Breast epithelium (tissue), 4 donors: ENCODE measurements at regions not wholly inside any gene's neighbourhood (a gene's known extent, or its start where the extent isn't known, plus 50 kb on each side); places are given as distances from the start of the nearest gene placed in this dataset.
"Not testable (repeated sequence)": the region's sequence is repeated elsewhere in the genome, so short reads cannot be mapped to it uniquely, and the experiment has no call there.

Source experiments
- DNase-seq, 2 donors: peaks; one replicate each; pipeline ENCODE4 v3.0.0-alpha.2; 2019; ENCODE audit warnings: low spot score in 2 of 2
- H3K27ac ChIP-seq, 2 donors: fragments of 200-600 bp; sonication (generic) in 1 of 2; one replicate each; pipeline ENCODE4 v1.5.1; 2016 to 2019; ENCODE audit warnings: mild to moderate bottlenecking in 1 of 2
- H3K27me3 ChIP-seq, 2 donors: fragments of 200-600 bp; sonication (generic) in 1 of 2; one replicate each; pipeline versions ENCODE4 v1.5.1 to v1.6.0; 2017 to 2019; ENCODE audit warnings: control low read depth in 1 of 2, mild to moderate bottlenecking in 1 of 2
- H3K36me3 ChIP-seq: fragments of 200-600 bp; one replicate; pipeline ENCODE4 v1.5.1; 2019
- H3K4me1 ChIP-seq, 2 donors: fragments of 200-600 bp; sonication (generic); one replicate each; pipeline ENCODE4 v1.5.1; 2016 to 2019; ENCODE audit warnings: control low read depth in 1 of 2
- H3K4me3 ChIP-seq, 3 donors: fragments of 200-600 bp; sonication (generic); 1 replicate in 2 of 3; 2 replicates in 1 of 3; pipeline ENCODE4 v1.5.1; 2016 to 2019; ENCODE audit warnings: mild to moderate bottlenecking in 3 of 3, moderate library complexity in 2 of 3
- H3K9me3 ChIP-seq, 2 donors: fragments of 200-600 bp; sonication (generic) in 1 of 2; one replicate each; pipeline ENCODE4 v1.5.1; 2016 to 2019; ENCODE audit warnings: control low read depth in 1 of 2
- CTCF ChIP-seq, 3 donors: fragments of 450-650 bp; IDR thresholded peaks; one replicate each; pipeline ENCODE4 v1.5.1; 2016 to 2017; ENCODE audit warnings: antibody characterized with exemption in 3 of 3, mild to moderate bottlenecking in 3 of 3, moderate library complexity in 3 of 3
- POLR2A ChIP-seq: fragments of 450-650 bp; IDR thresholded peaks from one replicate; pipeline ENCODE4 v1.6.1; 2016; ENCODE audit warnings: antibody characterized with exemption, mild to moderate bottlenecking, moderate library complexity
- POLR2AphosphoS5 ChIP-seq, 3 donors: sonication (generic); formaldehyde crosslinking; IDR thresholded peaks; one replicate each; pipeline ENCODE4 v1.6.1; 2017; ENCODE audit warnings: antibody characterized with exemption in 3 of 3
- intact Hi-C: fragments of 100-400 bp; cut with DNase I; formaldehyde crosslinking; loops from one replicate; pipeline ENCODE4 v1.15.1; 2023; ENCODE audit warnings: low total_unique reads

GRCh38 chr14:106480287-106480686, 953.9 kb downstream of the TMEM121 start:
- H3K4me3 ChIP-seq, DNase-seq, H3K27me3 ChIP-seq, intact Hi-C loops, H3K9me3 ChIP-seq, H3K27ac ChIP-seq, H3K4me1 ChIP-seq, H3K36me3 ChIP-seq: not testable (repeated sequence)

- H3K9me3 ChIP-seq, DNase-seq, H3K36me3 ChIP-seq, H3K4me1 ChIP-seq, H3K4me3 ChIP-seq, intact Hi-C loops, H3K27me3 ChIP-seq, H3K27ac ChIP-seq: not testable (repeated sequence)
Measured at GRCh38 chr14:106482213-106482612, 955.8 kb downstream of the TMEM121 start.

DNA sequence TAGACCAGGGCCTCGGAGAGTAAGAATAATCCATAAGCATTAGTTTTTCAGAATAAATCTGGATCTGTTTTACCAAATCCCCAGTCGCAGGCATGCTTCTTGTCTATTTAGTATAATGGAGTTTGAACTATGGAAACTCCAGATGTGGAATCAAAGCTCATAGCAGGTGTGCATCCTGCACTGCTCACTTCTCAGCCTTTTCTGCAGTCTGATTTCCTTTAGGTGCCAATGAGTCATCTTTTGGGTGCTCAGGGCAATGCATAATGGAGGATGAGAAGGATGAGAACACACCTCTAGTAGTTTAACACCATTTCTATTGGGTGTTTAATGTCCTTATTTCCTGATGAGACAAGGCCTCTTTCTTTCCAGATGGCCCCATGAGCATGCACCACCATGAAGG, 961.2 kb downstream of the TMEM121 start:
- no peak overlapping the region for H3K27ac ChIP-seq
- no peaks in the 10 kb centered on the region for H3K4me1 ChIP-seq
- no peak overlapping the region for H3K4me3 ChIP-seq
- no peaks in the 10 kb centered on the region for H3K36me3 ChIP-seq
- TF ChIP-seq POLR2AphosphoS5 (IDR thresholded peaks at IDR 0.05) (no peak), POLR2A (no peak), CTCF (IDR thresholded peaks at IDR 0.05) (no peak)
- intact Hi-C loops: no loop called here
- no peaks in the 10 kb centered on the region for H3K9me3 ChIP-seq
- DNase-seq: no peak
- H3K27me3 ChIP-seq: peaks cover 0 to 10% of the 10 kb centered on the region in 2 donors

- Histone ChIP-seq H3K36me3 (no peaks in the 10 kb centered on the region), H3K9me3 (no peaks in the 10 kb centered on the region), H3K4me1 (no peaks in the 10 kb centered on the region), H3K27ac (no peak overlapping the region), H3K27me3 (peaks cover 0 to 10% of the 10 kb centered on the region in 2 donors), H3K4me3 (no peak overlapping the region)
- intact Hi-C loops: no loop called here
- TF ChIP-seq CTCF (IDR thresholded peaks at IDR 0.05) (no peak), POLR2AphosphoS5 (IDR thresholded peaks at IDR 0.05) (no peak)
- no peak for DNase-seq
Measured at GRCh38 chr14:106488291-106488690, 961.9 kb downstream of the TMEM121 start.

- no peak for DNase-seq
- Histone ChIP-seq H3K27ac (no peak overlapping the region), H3K4me3 (no peak overlapping the region), H3K27me3 (peaks cover 0 to 10% of the 10 kb centered on the region in 2 donors), H3K9me3 (no peaks in the 10 kb centered on the region), H3K4me1 (no peaks in the 10 kb centered on the region), H3K36me3 (no peaks in the 10 kb centered on the region)
- TF ChIP-seq POLR2A: no peak
- TF ChIP-seq POLR2AphosphoS5 (IDR thresholded peaks at IDR 0.05): no peak
- TF ChIP-seq CTCF (IDR thresholded peaks at IDR 0.05): no peak
- intact Hi-C loops: no loop called here
Measured at GRCh38 chr14:106489112-106489881, 962.9 kb downstream of the TMEM121 start.

DNA sequence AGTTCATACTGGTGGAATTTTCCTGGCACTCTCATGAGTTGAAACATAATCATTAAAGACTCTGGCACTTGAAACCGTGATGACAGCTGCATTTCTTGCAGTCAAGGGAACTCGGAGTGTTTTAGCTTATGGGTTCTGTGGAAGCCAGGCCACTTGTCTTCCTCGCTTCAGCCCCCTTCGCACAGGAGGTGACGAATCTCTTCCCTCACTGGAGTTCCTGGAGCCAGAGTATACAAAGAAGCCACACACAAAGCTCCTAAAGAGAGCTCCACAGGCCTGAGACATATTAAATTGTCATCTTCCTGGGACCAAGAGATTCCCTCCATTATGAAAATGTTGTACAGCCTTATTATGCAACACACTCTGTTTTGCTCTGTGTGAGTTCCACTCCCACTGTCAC, 964.1 kb downstream of the TMEM121 start:
- H3K27ac ChIP-seq: no peak overlapping the region
- H3K4me3 ChIP-seq: no peak overlapping the region
- H3K36me3 ChIP-seq: no peaks in the 10 kb centered on the region
- peaks cover 0 to 10% of the 10 kb centered on the region in 2 donors for H3K27me3 ChIP-seq
- H3K4me1 ChIP-seq: no peaks in the 10 kb centered on the region
- TF ChIP-seq POLR2AphosphoS5 (IDR thresholded peaks at IDR 0.05) (no peak), POLR2A (no peak), CTCF (IDR thresholded peaks at IDR 0.05) (no peak)
- intact Hi-C loops: no loop called here
- DNase-seq: no peak
- H3K9me3 ChIP-seq: peaks cover 0 to 4% of the 10 kb centered on the region in 2 donors
